H1 (cell line): ENCODE measurements at regions not wholly inside any gene's neighbourhood (a gene's known extent, or its start where the extent isn't known, plus 50 kb on each side); places are given as distances from the start of the nearest gene placed in this dataset.
"Not testable (repeated sequence)": the region's sequence is repeated elsewhere in the genome, so short reads cannot be mapped to it uniquely, and the experiment has no call there.

Experiments used
- CTCF ChIA-PET: fragments of 300-600 bp; sonication (Branson Sonifier 250); formaldehyde crosslinking; loops from one replicate; lab custom pipeline; 2021; ENCODE audit not compliant: partially characterized antibody; lab: Charles Lee
- POLR2A ChIA-PET: fragments of 300-600 bp; sonication (Branson Sonifier 250); formaldehyde crosslinking; loops from one replicate; lab custom pipeline; 2021; ENCODE audit warnings: inconsistent platforms; ENCODE audit not compliant: partially characterized antibody; lab: Charles Lee
- DNase-seq, 2 experiments: peaks; one replicate each; pipeline versions ENCODE4 v3.0.0 to v3.0.0-alpha.2; 2010 to 2022; ENCODE audit warnings: low spot score in 2 of 2, low read depth in 1 of 2, mixed read lengths in 1 of 2
- FAIRE-seq: peaks from 2 replicates; lab custom pipeline; 2011; peaks lifted over from hg19 to GRCh38; lab: Jason Lieb, UNC
- H2AFZ ChIP-seq: 2 replicates; pipeline ENCODE4 v1.8.1; 2012; ENCODE audit warnings: low read length, inconsistent platforms
- H2AK5ac ChIP-seq: 2 replicates; pipeline ENCODE4 v1.6.1; 2013; ENCODE audit warnings: low read depth, low read length
- H2BK120ac ChIP-seq: replicated peaks from 2 replicates; pipeline ENCODE3; 2013; ENCODE audit warnings: low read depth, low read length, inconsistent platforms
- H2BK12ac ChIP-seq: 2 replicates; pipeline ENCODE4 v1.6.1; 2013; ENCODE audit warnings: low read depth, low read length
- H2BK15ac ChIP-seq: 2 replicates; pipeline ENCODE4 v1.6.1; 2013; ENCODE audit warnings: low read length
- H2BK20ac ChIP-seq: 2 replicates; pipeline ENCODE4 v1.6.1; 2013; ENCODE audit warnings: low read length
- H2BK5ac ChIP-seq: 2 replicates; pipeline ENCODE4 v1.6.1; 2013; ENCODE audit warnings: low read depth, low read length
- H3K14ac ChIP-seq: 2 replicates; pipeline ENCODE4 v1.6.1; 2013; ENCODE audit warnings: inconsistent platforms; ENCODE audit not compliant: insufficient read length
- H3K18ac ChIP-seq: 2 replicates; pipeline ENCODE4 v1.6.1; 2013; ENCODE audit warnings: low read length; ENCODE audit errors: extremely low read depth
- H3K23ac ChIP-seq: 2 replicates; pipeline ENCODE4 v1.6.1; 2013; ENCODE audit warnings: inconsistent platforms; ENCODE audit not compliant: insufficient read length
- H3K23me2 ChIP-seq: 2 replicates; pipeline ENCODE4 v1.6.1; 2013; ENCODE audit warnings: low read depth, low read length
- H3K27ac ChIP-seq: 2 replicates; pipeline ENCODE4 v1.6.1; 2011; ENCODE audit warnings: low read depth, low read length, inconsistent platforms
- H3K27me3 ChIP-seq, 4 experiments: replicated peaks in 1 of 4; 1 replicate in 1 of 4; 2 replicates in 3 of 4; pipeline versions ENCODE4 v1.6.1 to v1.8.1; 2011 to 2013; ENCODE audit warnings: low read length in 3 of 4, mild to moderate bottlenecking in 3 of 4, inconsistent platforms in 2 of 4, mixed read lengths in 2 of 4, moderate library complexity in 1 of 4; ENCODE audit not compliant: control insufficient read depth in 3 of 4, insufficient read depth in 3 of 4; ENCODE audit errors: extremely low read depth in 1 of 4
- H3K36me3 ChIP-seq, 4 experiments: 2 replicates each; pipeline versions ENCODE4 v1.6.1 to v1.8.1; 2011 to 2013; ENCODE audit warnings: mild to moderate bottlenecking in 4 of 4, low read length in 3 of 4, moderate library complexity in 2 of 4, control low read depth in 1 of 4, inconsistent platforms in 1 of 4; ENCODE audit not compliant: insufficient read depth in 4 of 4, control insufficient read depth in 2 of 4
- H3K4ac ChIP-seq: replicated peaks from 2 replicates; pipeline ENCODE3; 2013; ENCODE audit warnings: low read length, low read depth, mixed read lengths, inconsistent platforms; ENCODE audit not compliant: insufficient read length
- H3K4me1 ChIP-seq, 4 experiments: replicated peaks in 1 of 4; 1 replicate in 1 of 4; 2 replicates in 3 of 4; pipeline versions ENCODE4 v1.6.1 to v1.8.1; 2011 to 2013; ENCODE audit warnings: low read length in 3 of 4, inconsistent platforms in 2 of 4, mixed read lengths in 1 of 4; ENCODE audit not compliant: insufficient read depth in 4 of 4, control insufficient read depth in 3 of 4
- H3K4me2 ChIP-seq, 2 experiments: 2 replicates each; pipeline versions ENCODE4 v1.6.1 to v1.8.1; 2011 to 2013; ENCODE audit warnings: low read depth in 2 of 2, low read length in 2 of 2, control low read depth in 1 of 2, inconsistent platforms in 1 of 2, mild to moderate bottlenecking in 1 of 2; ENCODE audit not compliant: insufficient read depth in 1 of 2
- H3K4me3 ChIP-seq, 4 experiments: fragments of 200-600, 300-600 bp in 1 of 4; sonication (generic), shearing (Covaris generic), sonication (Bioruptor Twin) in 1 of 4; 2 replicates each; pipeline versions ENCODE4 v1.5.1 to v1.8.1; 2011 to 2016; ENCODE audit warnings: low read length in 4 of 4, low read depth in 3 of 4, control low read depth in 2 of 4, inconsistent platforms in 2 of 4, mild to moderate bottlenecking in 2 of 4, mixed read lengths in 1 of 4, moderate library complexity in 1 of 4; ENCODE audit not compliant: insufficient read depth in 2 of 4; ENCODE audit errors: extremely low read depth in 1 of 4
- H3K56ac ChIP-seq: replicated peaks from 2 replicates; pipeline ENCODE3; 2013; ENCODE audit warnings: low read depth, mild to moderate bottlenecking, mixed read lengths, low read length, inconsistent platforms; ENCODE audit not compliant: insufficient read length
- H3K79me1 ChIP-seq: 2 replicates; pipeline ENCODE4 v1.6.1; 2013; ENCODE audit warnings: low read depth, low read length, control low read depth
- H3K79me2 ChIP-seq, 2 experiments: 2 replicates each; pipeline versions ENCODE4 v1.6.1 to v1.8.1; 2012 to 2013; ENCODE audit warnings: low read length in 2 of 2, mild to moderate bottlenecking in 2 of 2, inconsistent platforms in 1 of 2; ENCODE audit not compliant: insufficient read depth in 2 of 2, control insufficient read depth in 1 of 2
- H3K9ac ChIP-seq, 4 experiments: replicated peaks in 1 of 4; 1 replicate in 1 of 4; 2 replicates in 3 of 4; pipeline versions ENCODE4 v1.6.1 to v1.8.1; 2011 to 2013; ENCODE audit warnings: low read depth in 3 of 4, low read length in 3 of 4, control low read depth in 2 of 4, mild to moderate bottlenecking in 2 of 4, moderate library complexity in 2 of 4, inconsistent platforms in 1 of 4; ENCODE audit errors: extremely low read depth in 1 of 4
- H3K9me3 ChIP-seq, 2 experiments: 2 replicates each; pipeline versions ENCODE4 v1.6.1 to v1.8.1; 2012 to 2013; ENCODE audit warnings: mild to moderate bottlenecking in 2 of 2, moderate library complexity in 2 of 2, control low read depth in 1 of 2, inconsistent platforms in 1 of 2, low read depth in 1 of 2, low read length in 1 of 2, mixed read lengths in 1 of 2; ENCODE audit not compliant: insufficient read depth in 2 of 2
- H4K20me1 ChIP-seq, 2 experiments: replicated peaks in 1 of 2; 2 replicates each; pipeline versions ENCODE3 to v1.8.1; 2011 to 2013; ENCODE audit warnings: inconsistent platforms in 2 of 2, low read length in 2 of 2, mild to moderate bottlenecking in 1 of 2; ENCODE audit not compliant: insufficient read depth in 2 of 2, control insufficient read depth in 1 of 2
- H4K5ac ChIP-seq: 2 replicates; pipeline ENCODE4 v1.6.1; 2013; ENCODE audit warnings: low read length, low read depth, mixed read lengths, inconsistent platforms; ENCODE audit not compliant: insufficient read length
- H4K8ac ChIP-seq: 2 replicates; pipeline ENCODE4 v1.8.0; 2013; ENCODE audit warnings: mild to moderate bottlenecking, moderate library complexity, low read length, inconsistent platforms; ENCODE audit not compliant: insufficient read depth; ENCODE audit errors: extremely low read depth
- H4K91ac ChIP-seq: replicated peaks from 2 replicates; pipeline ENCODE3; 2013; ENCODE audit warnings: low read length, mixed read lengths, inconsistent platforms; ENCODE audit not compliant: insufficient read length
- WGBS, 2 experiments: shearing (Covaris generic) in 1 of 2; methylation state at CpG; one replicate each; pipeline versions ENCODE4 v1.1.6 to v1.1.7; 2013 to 2015; ENCODE audit warnings: low lambda C conversion rate in 2 of 2, mixed read lengths in 2 of 2, inconsistent platforms in 1 of 2, low coverage in 1 of 2, missing lambda C conversion rate in 1 of 2; ENCODE audit not compliant: insufficient replicate concordance in 2 of 2, insufficient coverage in 1 of 2, insufficient read length in 1 of 2; ENCODE audit errors: extremely low coverage in 1 of 2, missing lambda C conversion rate in 1 of 2; 5-methylcytosine and 5-hydroxymethylcytosine counted together

DNA sequence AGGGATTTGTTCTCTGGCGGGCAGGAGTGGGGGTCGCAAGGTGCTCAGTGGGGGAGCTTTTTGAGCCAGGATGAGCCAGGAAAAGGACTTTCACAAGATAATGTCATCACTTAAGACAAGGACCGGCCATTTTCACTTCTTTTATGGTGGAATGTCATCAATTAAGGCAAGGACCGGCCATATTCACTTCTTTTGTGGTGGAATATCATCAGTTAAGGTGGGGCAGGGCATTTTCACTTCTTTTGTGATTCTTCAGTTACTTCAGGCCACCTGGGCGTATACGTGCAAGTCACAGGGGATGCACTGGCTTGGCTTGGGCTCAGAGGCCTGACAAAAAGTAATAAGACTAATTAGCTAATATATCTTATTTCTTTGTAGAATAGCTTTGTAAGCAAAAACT is 252.1 kb upstream of the TYRP1 start:
- DNase-seq, H3K18ac ChIP-seq, H3K27ac ChIP-seq, H3K14ac ChIP-seq, H4K5ac ChIP-seq, H4K8ac ChIP-seq, H3K27me3 ChIP-seq, H3K4me2 ChIP-seq, H3K4me1 ChIP-seq, H3K36me3 ChIP-seq, FAIRE-seq, H3K79me2 ChIP-seq, H2AFZ ChIP-seq, H2BK20ac ChIP-seq, H3K23me2 ChIP-seq, H4K20me1 ChIP-seq, H3K9ac ChIP-seq, H2BK15ac ChIP-seq, H2BK120ac ChIP-seq, H3K56ac ChIP-seq, H3K79me1 ChIP-seq, H3K4ac ChIP-seq, H4K91ac ChIP-seq, POLR2A ChIA-PET, H3K4me3 ChIP-seq, H3K9me3 ChIP-seq, H2BK12ac ChIP-seq, H3K23ac ChIP-seq, H2AK5ac ChIP-seq: not testable (repeated sequence)
- CTCF ChIA-PET, result interaction anchor here (0.6 to 2.2 kb wide), 3 partner anchors 12 to 112 kb away, joined by 3 to 6 read pairs (median 3); no protein-coding TSS in a partner anchor
- 75% methylated on average over 6 of the region's 6 CpGs; no CpG with 5 or more reads in 1 of the 2 experiments for WGBS, 2 experiments
- H2BK5ac ChIP-seq, result peak overlapping the region; percentile 41; the same call in 1 of the 2 replicates
